Spleen (tissue), 11 donors: ENCODE measurements at regions not wholly inside any gene's neighbourhood (a gene's known extent, or its start where the extent isn't known, plus 50 kb on each side); places are given as distances from the start of the nearest gene placed in this dataset.

Experiments used
- DNase-seq: peaks from one replicate; pipeline ENCODE4 v3.0.0-alpha.2; 2020
- H3K27ac ChIP-seq, 8 donors: fragments of 200-600 bp; sonication (generic) in 7 of 8; 1 replicate in 4 of 8; 2 replicates in 4 of 8; pipeline versions ENCODE4 v1.5.0 to v1.8.0; 2016 to 2021; ENCODE audit warnings: inconsistent platforms in 4 of 8, mild to moderate bottlenecking in 4 of 8, moderate library complexity in 1 of 8
- H3K27me3 ChIP-seq, 7 donors: fragments of 200-600 bp; sonication (generic) in 6 of 7; replicated peaks in 1 of 7; 1 replicate in 4 of 7; 2 replicates in 3 of 7; pipeline versions ENCODE4 v1.5.0 to v1.8.0; 2016 to 2021; ENCODE audit warnings: inconsistent platforms in 3 of 7, mild to moderate bottlenecking in 1 of 7
- H3K36me3 ChIP-seq, 6 donors: fragments of 200-600 bp; sonication (generic) in 5 of 6; 1 replicate in 4 of 6; 2 replicates in 2 of 6; pipeline versions ENCODE4 v1.5.0 to v1.8.0; 2016 to 2021; ENCODE audit warnings: inconsistent platforms in 2 of 6
- H3K4me1 ChIP-seq, 6 donors: fragments of 200-600 bp; sonication (generic) in 5 of 6; 1 replicate in 3 of 6; 2 replicates in 3 of 6; pipeline versions ENCODE4 v1.5.0 to v1.8.0; 2016 to 2021; ENCODE audit warnings: inconsistent platforms in 3 of 6
- H3K4me3 ChIP-seq, 8 donors: fragments of 200-600 bp; sonication (generic) in 7 of 8; 1 replicate in 4 of 8; 2 replicates in 4 of 8; pipeline versions ENCODE4 v1.5.0 to v1.8.0; 2016 to 2021; ENCODE audit warnings: inconsistent platforms in 4 of 8, mild to moderate bottlenecking in 4 of 8, moderate library complexity in 2 of 8
- H3K9me3 ChIP-seq, 8 donors: fragments of 200-600 bp; sonication (generic) in 7 of 8; 1 replicate in 4 of 8; 2 replicates in 4 of 8; pipeline versions ENCODE4 v1.5.0 to v1.8.0; 2016 to 2021; ENCODE audit warnings: inconsistent platforms in 4 of 8
- CTCF ChIP-seq, 11 experiments: fragments of 200-600 bp in 7 of 11; fragments of 450-650 bp in 4 of 11; sonication (generic) in 4 of 11; IDR thresholded peaks in 8 of 11; conservative IDR thresholded peaks in 3 of 11; 1 replicate in 7 of 11; 2 replicates in 4 of 11; pipeline versions ENCODE4 v1.4.0 to v1.8.0; 2016 to 2021; ENCODE audit warnings: antibody characterized with exemption in 11 of 11, inconsistent platforms in 4 of 11, mild to moderate bottlenecking in 1 of 11
- POLR2A ChIP-seq, 3 donors: fragments of 450-650 bp; IDR thresholded peaks; one replicate each; pipeline ENCODE4 v1.5.1; 2017; ENCODE audit warnings: antibody characterized with exemption in 3 of 3, mild to moderate bottlenecking in 1 of 3
- POLR2AphosphoS5 ChIP-seq, 3 donors: sonication (generic); formaldehyde crosslinking; IDR thresholded peaks; one replicate each; pipeline ENCODE4 v1.5.1; 2017; ENCODE audit warnings: antibody characterized with exemption in 3 of 3
- WGBS, 5 donors: extraction: QIAGEN DNeasy Blood & Tissue Kit in 3 of 5; methylation state at CpG; one replicate each; pipeline versions ENCODE4 v1.1.5 to v1.1.7; 2013 to 2018; 5-methylcytosine and 5-hydroxymethylcytosine counted together
- intact Hi-C: fragments of 100-400 bp; cut with DNase I; formaldehyde crosslinking; loops from one replicate; pipeline ENCODE4 v1.15.0; 2023; ENCODE audit warnings: low total_unique reads
- donor health status: healthy with polysubstance abuse.
- donor health status: DM: no; HTN: no; CAD: no; lungs with moderate emphysema.
- donor health status: DM: no; HTN: no; CAD: no.
- donor health status: Bipolar disorder and iron deficiency.
- donor health status: healthy.
- donor health status: DM: no; HTN: no; CAD: no.
- donor health status: DM: yes; HTN: yes; CAD: no.

- intact Hi-C loops = no loop called here
- no peak for DNase-seq
- H3K9me3 ChIP-seq = peaks cover 3 to 15% (median 9%) of the 10 kb centered on the region in 8 donors
- no peak overlapping the region for H3K4me3 ChIP-seq
- H3K27me3 ChIP-seq = no peaks in the 10 kb centered on the region
- no peaks in the 10 kb centered on the region for H3K36me3 ChIP-seq
- WGBS, 5 donors = 76 to 88% (median 87%) methylated on average over 4 of the region's 4 CpGs
- H3K27ac ChIP-seq = no peak overlapping the region
- H3K4me1 ChIP-seq = no peaks in the 10 kb centered on the region
- TF ChIP-seq POLR2AphosphoS5 (IDR thresholded peaks at IDR 0.05) (no peak), POLR2A (IDR thresholded peaks at IDR 0.05) (no peak), CTCF (IDR thresholded peaks at IDR 0.05 in 8 of 11, conservative IDR thresholded peaks at IDR 0.05 in 3 of 11) (no peak)
These were observed 91.9 kb upstream of the BCOR start for GRCh38 chrX:40189637-40190036.

GRCh38 chrX:40188573-40189417, 91.0 kb upstream of the BCOR start:
- no peaks in the 10 kb centered on the region for H3K4me1 ChIP-seq
- peak overlapping the region in 2 of 8 donors; percentile 5 to 21 for H3K27ac ChIP-seq
- no peaks in the 10 kb centered on the region for H3K27me3 ChIP-seq
- H3K36me3 ChIP-seq = no peaks in the 10 kb centered on the region
- intact Hi-C loops = no loop called here
- WGBS, 5 donors = 68 to 81% (median 75%) methylated on average over 16 to 18 of the region's 18 CpGs
- TF ChIP-seq POLR2A (IDR thresholded peaks at IDR 0.05) = no peak
- no peak for TF ChIP-seq CTCF (IDR thresholded peaks at IDR 0.05 in 8 of 11, conservative IDR thresholded peaks at IDR 0.05 in 3 of 11)
- no peak for TF ChIP-seq POLR2AphosphoS5 (IDR thresholded peaks at IDR 0.05)
- no peak for DNase-seq
- H3K9me3 ChIP-seq = peaks cover 3 to 22% (median 10%) of the 10 kb centered on the region in 8 donors
- H3K4me3 ChIP-seq = no peak overlapping the region

- WGBS, 5 donors = 91 to 98% (median 96%) methylated on average over 4 of the region's 4 CpGs
- no peak for DNase-seq
- TF ChIP-seq POLR2A (IDR thresholded peaks at IDR 0.05) (no peak), CTCF (IDR thresholded peaks at IDR 0.05 in 8 of 11, conservative IDR thresholded peaks at IDR 0.05 in 3 of 11) (no peak), POLR2AphosphoS5 (IDR thresholded peaks at IDR 0.05) (no peak)
- intact Hi-C loops = no loop called here
- H3K27me3 ChIP-seq = no peaks in the 10 kb centered on the region
- H3K9me3 ChIP-seq = peaks cover 3 to 22% (median 10%) of the 10 kb centered on the region in 8 donors
- H3K27ac ChIP-seq = no peak overlapping the region
- no peak overlapping the region for H3K4me3 ChIP-seq
- no peaks in the 10 kb centered on the region for H3K4me1 ChIP-seq
- no peaks in the 10 kb centered on the region for H3K36me3 ChIP-seq
These were observed 87.2 kb upstream of the BCOR start for GRCh38 chrX:40184968-40185367.

GRCh38 chrX:40182615-40183014, 84.9 kb upstream of the BCOR start:
- Histone ChIP-seq H3K27me3 (no peaks in the 10 kb centered on the region), H3K27ac (no peak overlapping the region), H3K4me1 (peaks cover 0 to 17% (median 7%) of the 10 kb centered on the region in 6 donors), H3K4me3 (no peak overlapping the region), H3K9me3 (peaks cover 3 to 22% (median 10%) of the 10 kb centered on the region in 8 donors), H3K36me3 (no peaks in the 10 kb centered on the region)
- no peak for DNase-seq
- intact Hi-C loops = no loop called here
- TF ChIP-seq CTCF (IDR thresholded peaks at IDR 0.05 in 8 of 11, conservative IDR thresholded peaks at IDR 0.05 in 3 of 11) = no peak
- no peak for TF ChIP-seq POLR2A (IDR thresholded peaks at IDR 0.05)
- TF ChIP-seq POLR2AphosphoS5 (IDR thresholded peaks at IDR 0.05) = no peak
- WGBS, 5 donors = 75 to 94% (median 85%) methylated on average over 2 of the region's 2 CpGs
